ENCODE measurements at regions not wholly inside any gene's neighbourhood (a gene's known extent, or its start where the extent isn't known, plus 50 kb on each side); places are given as distances from the start of the nearest gene placed in this dataset.
A peak's percentile ranks its signal among the peaks of the same experiment; 100 is the strongest.

- no peak for DNase-seq (ENCODE audit: extremely low spot score, unreplicated experiment)
- H3K27me3 Mint-ChIP-seq (ENCODE audit: unreplicated experiment), result peaks cover 8% of the 10 kb centered on the region
- no peak for TF ChIP-seq CTCF (IDR thresholded peaks at IDR 0.05)
- H3K4me3 Mint-ChIP-seq (ENCODE audit: unreplicated experiment), result no peak overlapping the region
- no peaks in the 10 kb centered on the region for H3K9me3 Mint-ChIP-seq (ENCODE audit: unreplicated experiment)
- H3K4me1 Mint-ChIP-seq (ENCODE audit: unreplicated experiment), result no peaks in the 10 kb centered on the region
- no peaks in the 10 kb centered on the region for H3K36me3 Mint-ChIP-seq (ENCODE audit: unreplicated experiment)
- no peak overlapping the region for H3K27ac Mint-ChIP-seq (ENCODE audit: unreplicated experiment)
Measured at GRCh38 chr1:163558162-163558561, 236.4 kb downstream of the NUF2 start.

- no peaks in the 10 kb centered on the region for H3K36me3 Mint-ChIP-seq (ENCODE audit: unreplicated experiment)
- TF ChIP-seq CTCF (IDR thresholded peaks at IDR 0.05), result peak; percentile 31
- DNase-seq (ENCODE audit: extremely low spot score, unreplicated experiment), result no peak
- H3K9me3 Mint-ChIP-seq (ENCODE audit: unreplicated experiment), result no peaks in the 10 kb centered on the region
- H3K4me3 Mint-ChIP-seq (ENCODE audit: unreplicated experiment), result no peak overlapping the region
- no peaks in the 10 kb centered on the region for H3K4me1 Mint-ChIP-seq (ENCODE audit: unreplicated experiment)
- H3K27me3 Mint-ChIP-seq (ENCODE audit: unreplicated experiment), result peaks cover 4% of the 10 kb centered on the region
- H3K27ac Mint-ChIP-seq (ENCODE audit: unreplicated experiment), result no peak overlapping the region
Measured at GRCh38 chr1:163561580-163562295, 240.0 kb downstream of the NUF2 start.

- H3K27me3 Mint-ChIP-seq (ENCODE audit: unreplicated experiment), result peaks cover 4% of the 10 kb centered on the region
- H3K27ac Mint-ChIP-seq (ENCODE audit: unreplicated experiment), result no peak overlapping the region
- no peak for DNase-seq (ENCODE audit: extremely low spot score, unreplicated experiment)
- TF ChIP-seq CTCF (IDR thresholded peaks at IDR 0.05), result no peak
- H3K4me3 Mint-ChIP-seq (ENCODE audit: unreplicated experiment), result no peak overlapping the region
- H3K9me3 Mint-ChIP-seq (ENCODE audit: unreplicated experiment), result no peaks in the 10 kb centered on the region
- no peaks in the 10 kb centered on the region for H3K36me3 Mint-ChIP-seq (ENCODE audit: unreplicated experiment)
- H3K4me1 Mint-ChIP-seq (ENCODE audit: unreplicated experiment), result no peaks in the 10 kb centered on the region
Measured at GRCh38 chr1:163562355-163562754, 240.6 kb downstream of the NUF2 start.

- H3K27me3 Mint-ChIP-seq (ENCODE audit: unreplicated experiment), result peaks cover 4% of the 10 kb centered on the region
- no peak overlapping the region for H3K27ac Mint-ChIP-seq (ENCODE audit: unreplicated experiment)
- no peaks in the 10 kb centered on the region for H3K4me1 Mint-ChIP-seq (ENCODE audit: unreplicated experiment)
- TF ChIP-seq CTCF (IDR thresholded peaks at IDR 0.05), result no peak
- H3K36me3 Mint-ChIP-seq (ENCODE audit: unreplicated experiment), result no peaks in the 10 kb centered on the region
- no peaks in the 10 kb centered on the region for H3K9me3 Mint-ChIP-seq (ENCODE audit: unreplicated experiment)
- H3K4me3 Mint-ChIP-seq (ENCODE audit: unreplicated experiment), result no peak overlapping the region
- DNase-seq (ENCODE audit: extremely low spot score, unreplicated experiment), result no peak
Measured at GRCh38 chr1:163565166-163565565, 243.4 kb downstream of the NUF2 start.

GRCh38 chr1:163570071-163570470 lies 248.3 kb downstream of the NUF2 start:
- Mint-ChIP-seq H3K4me3 (ENCODE audit: unreplicated experiment) (no peak overlapping the region), H3K36me3 (ENCODE audit: unreplicated experiment) (no peaks in the 10 kb centered on the region), H3K9me3 (ENCODE audit: unreplicated experiment) (no peaks in the 10 kb centered on the region), H3K4me1 (ENCODE audit: unreplicated experiment) (no peaks in the 10 kb centered on the region), H3K27ac (ENCODE audit: unreplicated experiment) (no peak overlapping the region), H3K27me3 (ENCODE audit: unreplicated experiment) (peaks cover 2% of the 10 kb centered on the region)
- TF ChIP-seq CTCF (IDR thresholded peaks at IDR 0.05), result no peak
- no peak for DNase-seq (ENCODE audit: extremely low spot score, unreplicated experiment)
